Osteoblast (primary cell): ENCODE measurements at regions not wholly inside any gene's neighbourhood (a gene's known extent, or its start where the extent isn't known, plus 50 kb on each side); places are given as distances from the start of the nearest gene placed in this dataset.

Experiments used
- DNase-seq: peaks from one replicate; pipeline ENCODE4 v3.0.0; 2011; ENCODE audit warnings: low spot score, mixed read lengths; ENCODE audit not compliant: insufficient read length; ENCODE audit errors: missing footprints
- H2AFZ ChIP-seq: 2 replicates; pipeline ENCODE4 v1.6.0; 2011; ENCODE audit warnings: mild to moderate bottlenecking, low read length
- H3K27ac ChIP-seq: 2 replicates; pipeline ENCODE4 v1.5.1; 2011; ENCODE audit warnings: mild to moderate bottlenecking, low read depth, low read length, moderate library complexity
- H3K27me3 ChIP-seq: 2 replicates; pipeline ENCODE4 v1.6.0; 2012; ENCODE audit warnings: mild to moderate bottlenecking, control low read depth, inconsistent platforms, low read length, moderate library complexity; ENCODE audit not compliant: insufficient read depth
- H3K36me3 ChIP-seq: 2 replicates; pipeline ENCODE4 v1.5.1; 2011; ENCODE audit warnings: mild to moderate bottlenecking, low read length, control low read depth, moderate library complexity; ENCODE audit not compliant: insufficient read depth
- H3K4me1 ChIP-seq: 2 replicates; pipeline ENCODE4 v1.5.1; 2011; ENCODE audit warnings: mild to moderate bottlenecking, low read length, control low read depth, moderate library complexity; ENCODE audit not compliant: insufficient read depth
- H3K4me2 ChIP-seq: 2 replicates; pipeline ENCODE4 v1.6.0; 2011; ENCODE audit warnings: mild to moderate bottlenecking, low read length; ENCODE audit not compliant: insufficient read depth
- H3K4me3 ChIP-seq: fragments of 200-600 bp; sonication (generic); 3 replicates; pipeline ENCODE4 v1.5.1; 2012; ENCODE audit warnings: mild to moderate bottlenecking, low read length, inconsistent platforms; ENCODE audit not compliant: insufficient read depth
- H3K79me2 ChIP-seq: 2 replicates; pipeline ENCODE4 v1.6.0; 2012; ENCODE audit warnings: mild to moderate bottlenecking, low read length, control low read depth, inconsistent platforms; ENCODE audit not compliant: insufficient read depth
- H3K9me3 ChIP-seq: 2 replicates; pipeline ENCODE4 v1.5.1; 2011; ENCODE audit warnings: low read depth, low read length, control low read depth
- H4K20me1 ChIP-seq: 2 replicates; pipeline ENCODE4 v1.6.0; 2012; ENCODE audit warnings: mild to moderate bottlenecking, low read length, control low read depth; ENCODE audit not compliant: insufficient read depth
- TF ChIP-seq, protein P1 (sequence below): IDR thresholded peaks from 2 replicates; pipeline ENCODE4 v1.5.1; 2011; ENCODE audit warnings: mild to moderate bottlenecking, low read depth, low read length, moderate library complexity; ENCODE audit errors: extremely low read depth

GRCh38 chr4:58732973-58733372 is 1622.8 kb upstream of the IGFBP7 start:
- H4K20me1 ChIP-seq: no peaks in the 10 kb centered on the region
- H3K9me3 ChIP-seq: no peaks in the 10 kb centered on the region
- no peak for DNase-seq
- no peaks in the 10 kb centered on the region for H3K79me2 ChIP-seq
- no peak overlapping the region for H3K4me2 ChIP-seq
- no peaks in the 10 kb centered on the region for H3K36me3 ChIP-seq
- H3K27ac ChIP-seq: no peak overlapping the region
- no peak overlapping the region for H2AFZ ChIP-seq
- no peaks in the 10 kb centered on the region for H3K27me3 ChIP-seq
- H3K4me1 ChIP-seq: no peaks in the 10 kb centered on the region
- H3K4me3 ChIP-seq: no peak overlapping the region
- TF ChIP-seq, protein P1, sequence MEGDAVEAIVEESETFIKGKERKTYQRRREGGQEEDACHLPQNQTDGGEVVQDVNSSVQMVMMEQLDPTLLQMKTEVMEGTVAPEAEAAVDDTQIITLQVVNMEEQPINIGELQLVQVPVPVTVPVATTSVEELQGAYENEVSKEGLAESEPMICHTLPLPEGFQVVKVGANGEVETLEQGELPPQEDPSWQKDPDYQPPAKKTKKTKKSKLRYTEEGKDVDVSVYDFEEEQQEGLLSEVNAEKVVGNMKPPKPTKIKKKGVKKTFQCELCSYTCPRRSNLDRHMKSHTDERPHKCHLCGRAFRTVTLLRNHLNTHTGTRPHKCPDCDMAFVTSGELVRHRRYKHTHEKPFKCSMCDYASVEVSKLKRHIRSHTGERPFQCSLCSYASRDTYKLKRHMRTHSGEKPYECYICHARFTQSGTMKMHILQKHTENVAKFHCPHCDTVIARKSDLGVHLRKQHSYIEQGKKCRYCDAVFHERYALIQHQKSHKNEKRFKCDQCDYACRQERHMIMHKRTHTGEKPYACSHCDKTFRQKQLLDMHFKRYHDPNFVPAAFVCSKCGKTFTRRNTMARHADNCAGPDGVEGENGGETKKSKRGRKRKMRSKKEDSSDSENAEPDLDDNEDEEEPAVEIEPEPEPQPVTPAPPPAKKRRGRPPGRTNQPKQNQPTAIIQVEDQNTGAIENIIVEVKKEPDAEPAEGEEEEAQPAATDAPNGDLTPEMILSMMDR: no peak

- DNase-seq: no peak
- H3K36me3 ChIP-seq: no peaks in the 10 kb centered on the region
- H3K4me2 ChIP-seq: no peak overlapping the region
- no peaks in the 10 kb centered on the region for H3K4me1 ChIP-seq
- no peaks in the 10 kb centered on the region for H3K79me2 ChIP-seq
- H3K27ac ChIP-seq: no peak overlapping the region
- no peaks in the 10 kb centered on the region for H3K9me3 ChIP-seq
- TF ChIP-seq, protein P1: no peak
- H3K4me3 ChIP-seq: no peak overlapping the region
- H2AFZ ChIP-seq: no peak overlapping the region
- no peaks in the 10 kb centered on the region for H4K20me1 ChIP-seq
- H3K27me3 ChIP-seq: no peaks in the 10 kb centered on the region
Observed at GRCh38 chr4:58723954-58724353, 1613.8 kb upstream of the IGFBP7 start.

- H3K9me3 ChIP-seq: peaks cover 2% of the 10 kb centered on the region
- TF ChIP-seq, protein P1: no peak
- H3K79me2 ChIP-seq: no peaks in the 10 kb centered on the region
- no peaks in the 10 kb centered on the region for H4K20me1 ChIP-seq
- H3K36me3 ChIP-seq: no peaks in the 10 kb centered on the region
- no peaks in the 10 kb centered on the region for H3K27me3 ChIP-seq
- DNase-seq: no peak
- H3K4me1 ChIP-seq: no peaks in the 10 kb centered on the region
- H3K4me3 ChIP-seq: no peak overlapping the region
- no peak overlapping the region for H3K27ac ChIP-seq
- H2AFZ ChIP-seq: no peak overlapping the region
- no peak overlapping the region for H3K4me2 ChIP-seq
Observed at GRCh38 chr4:58711039-58711438, 1600.9 kb upstream of the IGFBP7 start.

DNA sequence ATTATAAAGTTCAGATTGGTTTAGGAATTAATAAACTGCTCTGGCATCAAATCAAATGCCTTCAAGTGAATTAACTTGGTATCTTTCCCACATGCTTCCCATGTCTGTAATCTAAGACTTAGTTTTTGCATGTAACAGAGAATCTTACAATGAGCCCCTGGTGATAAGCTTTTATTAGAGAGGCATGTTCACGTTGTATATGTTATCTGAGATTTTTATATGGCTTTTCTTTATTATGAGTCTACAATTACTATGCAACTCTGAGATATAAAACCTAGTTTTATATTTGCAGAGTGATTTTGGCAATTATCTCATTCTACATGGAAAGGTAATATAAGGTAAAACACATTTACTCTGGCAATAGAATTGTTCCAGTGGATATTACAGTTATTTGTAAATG is 1578.4 kb upstream of the IGFBP7 start:
- TF ChIP-seq, protein P1: no peak

More for the DNA sequence above, 1578.4 kb upstream of the IGFBP7 start:
- no peaks in the 10 kb centered on the region for H3K36me3 ChIP-seq
- no peaks in the 10 kb centered on the region for H3K27me3 ChIP-seq
- H3K4me3 ChIP-seq: no peak overlapping the region
- no peak for DNase-seq
- no peaks in the 10 kb centered on the region for H3K79me2 ChIP-seq
- H3K27ac ChIP-seq: no peak overlapping the region
- no peaks in the 10 kb centered on the region for H3K4me1 ChIP-seq
- H2AFZ ChIP-seq: no peak overlapping the region
- no peaks in the 10 kb centered on the region for H3K9me3 ChIP-seq
- no peak overlapping the region for H3K4me2 ChIP-seq
- H4K20me1 ChIP-seq: no peaks in the 10 kb centered on the region
